KMS-11 (cell line): ENCODE measurements at regions not wholly inside any gene's neighbourhood (a gene's known extent, or its start where the extent isn't known, plus 50 kb on each side); places are given as distances from the start of the nearest gene placed in this dataset.

ENCODE experiments used
- H2AFZ ChIP-seq: fragments of 200-600 bp; sonication (generic); 2 replicates; pipeline ENCODE4 v1.6.1; 2016; ENCODE audit warnings: antibody characterized with exemption, mixed run types, low read depth
- H3K27ac ChIP-seq: fragments of 200-600 bp; sonication (generic); 2 replicates; pipeline ENCODE4 v1.6.1; 2016; ENCODE audit warnings: mild to moderate bottlenecking, mixed run types
- H3K27me3 ChIP-seq: fragments of 200-600 bp; sonication (generic); 2 replicates; pipeline ENCODE4 v1.6.1; 2017; ENCODE audit warnings: mild to moderate bottlenecking, low read depth, mixed run types, moderate library complexity; ENCODE audit not compliant: insufficient read depth
- H3K36me3 ChIP-seq: fragments of 200-600 bp; sonication (generic); 2 replicates; pipeline ENCODE4 v1.6.1; 2017; ENCODE audit warnings: mild to moderate bottlenecking, mixed run types; ENCODE audit not compliant: insufficient read depth
- H3K4me1 ChIP-seq: fragments of 200-600 bp; sonication (generic); 2 replicates; pipeline ENCODE4 v1.6.1; 2016; ENCODE audit warnings: mild to moderate bottlenecking, low read depth, mixed run types; ENCODE audit not compliant: poor library complexity, severe bottlenecking
- H3K4me2 ChIP-seq: fragments of 200-600 bp; sonication (generic); 2 replicates; pipeline ENCODE4 v1.7.0; 2016; ENCODE audit warnings: mild to moderate bottlenecking, mixed run types
- H3K4me3 ChIP-seq: fragments of 200-600 bp; sonication (generic); IDR thresholded peaks from 2 replicates; pipeline ENCODE4 v1.6.1; 2017; ENCODE audit warnings: low read depth, low read length, mixed read lengths; ENCODE audit not compliant: insufficient read depth
- H3K79me2 ChIP-seq: fragments of 200-600 bp; sonication (generic); 2 replicates; pipeline ENCODE4 v1.6.1; 2016; ENCODE audit warnings: low read depth, mixed run types; ENCODE audit not compliant: insufficient read depth
- H3K9ac ChIP-seq: fragments of 200-600 bp; sonication (generic); 2 replicates; pipeline ENCODE4 v1.6.1; 2016; ENCODE audit warnings: mild to moderate bottlenecking, mixed run types
- H4K20me1 ChIP-seq: fragments of 200-600 bp; sonication (generic); 2 replicates; pipeline ENCODE4 v1.6.1; 2016; ENCODE audit warnings: mild to moderate bottlenecking, mixed run types; ENCODE audit not compliant: insufficient read depth
- CTCF ChIP-seq: fragments of 200-600 bp; sonication (generic); conservative IDR thresholded peaks from 2 replicates; pipeline ENCODE4 v1.6.1; 2017; ENCODE audit warnings: low read depth, mild to moderate bottlenecking, antibody characterized with exemption, low read length, moderate library complexity, mixed read lengths

- no peak overlapping the region for H3K4me2 ChIP-seq
- H3K27ac ChIP-seq = no peak overlapping the region
- H3K36me3 ChIP-seq = no peaks in the 10 kb centered on the region
- TF ChIP-seq CTCF = no peak
- H4K20me1 ChIP-seq = no peaks in the 10 kb centered on the region
- no peak overlapping the region for H2AFZ ChIP-seq
- H3K9ac ChIP-seq = no peak overlapping the region
- H3K27me3 ChIP-seq = no peaks in the 10 kb centered on the region
- no peak overlapping the region for H3K4me3 ChIP-seq
- no peaks in the 10 kb centered on the region for H3K4me1 ChIP-seq
- H3K79me2 ChIP-seq = no peaks in the 10 kb centered on the region
Observed at GRCh38 chr2:16334366-16334765, 331.3 kb downstream of the CYRIA start.

GRCh38 chr2:16333681-16334080 is 332.0 kb downstream of the CYRIA start:
- no peak overlapping the region for H3K9ac ChIP-seq
- no peak overlapping the region for H2AFZ ChIP-seq
- no peaks in the 10 kb centered on the region for H4K20me1 ChIP-seq
- H3K27me3 ChIP-seq = no peaks in the 10 kb centered on the region
- H3K27ac ChIP-seq = no peak overlapping the region
- H3K4me3 ChIP-seq = no peak overlapping the region
- H3K4me1 ChIP-seq = no peaks in the 10 kb centered on the region
- no peak for TF ChIP-seq CTCF
- H3K36me3 ChIP-seq = no peaks in the 10 kb centered on the region
- no peak overlapping the region for H3K4me2 ChIP-seq
- H3K79me2 ChIP-seq = no peaks in the 10 kb centered on the region

GRCh38 chr2:16332681-16333557 is 332.7 kb downstream of the CYRIA start:
- Histone ChIP-seq H3K4me3 (no peak overlapping the region), H3K27me3 (no peaks in the 10 kb centered on the region), H3K79me2 (no peaks in the 10 kb centered on the region), H3K27ac (no peak overlapping the region), H3K4me2 (no peak overlapping the region), H3K9ac (no peak overlapping the region), H3K4me1 (no peaks in the 10 kb centered on the region), H3K36me3 (no peaks in the 10 kb centered on the region), H4K20me1 (no peaks in the 10 kb centered on the region), H2AFZ (no peak overlapping the region)
- TF ChIP-seq CTCF = no peak

- H3K9ac ChIP-seq = no peak overlapping the region
Observed at GRCh38 chr2:16331772-16332171, 333.9 kb downstream of the CYRIA start.

More at GRCh38 chr2:16331772-16332171, 333.9 kb downstream of the CYRIA start:
- Histone ChIP-seq H3K4me1 (no peaks in the 10 kb centered on the region), H3K4me3 (no peak overlapping the region), H3K79me2 (no peaks in the 10 kb centered on the region), H3K36me3 (no peaks in the 10 kb centered on the region), H3K27me3 (no peaks in the 10 kb centered on the region), H3K27ac (no peak overlapping the region), H2AFZ (no peak overlapping the region), H3K4me2 (no peak overlapping the region), H4K20me1 (no peaks in the 10 kb centered on the region)
- no peak for TF ChIP-seq CTCF
